Stimulated activated CD8-positive, alpha-beta memory T cell treated with anti-CD3 and anti-CD28 coated beads, Interleukin-4, amount 100 ng/mL, for 24 hours (primary cell): ENCODE measurements at regions not wholly inside any gene's neighbourhood (a gene's known extent, or its start where the extent isn't known, plus 50 kb on each side); places are given as distances from the start of the nearest gene placed in this dataset.
"Not testable (repeated sequence)": the region's sequence is repeated elsewhere in the genome, so short reads cannot be mapped to it uniquely, and the experiment has no call there.

Experiments used
- DNase-seq: peaks from one replicate; pipeline ENCODE4 v3.0.0-alpha.2; 2020; ENCODE audit warnings: low read depth

GRCh38 chr20:63145156-63145555, 70.8 kb downstream of the YTHDF1 start:
- DNase-seq, result no peak

GRCh38 chr20:63142933-63143332, 73.0 kb downstream of the YTHDF1 start:
- no peak for DNase-seq

GRCh38 chr20:63141531-63141930, 74.4 kb downstream of the YTHDF1 start:
- no peak for DNase-seq

GRCh38 chr20:63140514-63141433, 75.2 kb downstream of the YTHDF1 start:
- DNase-seq, result no peak

GRCh38 chr20:63139837-63140236, 76.1 kb downstream of the YTHDF1 start:
- no peak for DNase-seq

GRCh38 chr20:63139356-63139755, 76.6 kb downstream of the YTHDF1 start:
- DNase-seq, result no peak

GRCh38 chr20:63138855-63139341, 77.0 kb downstream of the YTHDF1 start:
- no peak for DNase-seq

GRCh38 chr20:63137851-63138415, 78.0 kb downstream of the YTHDF1 start:
- DNase-seq, result no peak

- DNase-seq, result no peak
Observed at GRCh38 chr20:63136296-63136695, 79.6 kb downstream of the YTHDF1 start.

GRCh38 chr20:63135411-63135810, 80.5 kb downstream of the YTHDF1 start:
- DNase-seq, result no peak

GRCh38 chr20:63134711-63135361, 81.1 kb downstream of the YTHDF1 start:
- not testable (repeated sequence) for DNase-seq

GRCh38 chr20:63134201-63134612, 81.7 kb downstream of the YTHDF1 start:
- no peak for DNase-seq

GRCh38 chr20:63133481-63134091, 82.3 kb downstream of the YTHDF1 start:
- no peak for DNase-seq

- no peak for DNase-seq
Observed at GRCh38 chr20:63132715-63133471, 83.0 kb downstream of the YTHDF1 start.

- DNase-seq, result no peak
Observed at GRCh38 chr20:63132131-63132714, 83.7 kb downstream of the YTHDF1 start.

GRCh38 chr20:63130658-63131577, 85.0 kb downstream of the YTHDF1 start:
- no peak for DNase-seq

- no peak for DNase-seq
Observed at GRCh38 chr20:63129991-63130657, 85.8 kb downstream of the YTHDF1 start.

GRCh38 chr20:63129376-63129965, 86.5 kb downstream of the YTHDF1 start:
- no peak for DNase-seq

GRCh38 chr20:63128956-63129355, 87.0 kb downstream of the YTHDF1 start:
- DNase-seq, result no peak
